Upper lobe of left lung (tissue), 4 donors: ENCODE measurements at regions not wholly inside any gene's neighbourhood (a gene's known extent, or its start where the extent isn't known, plus 50 kb on each side); places are given as distances from the start of the nearest gene placed in this dataset.

Source experiments
- EP300 ChIP-seq, 4 donors: sonication (generic); formaldehyde crosslinking; IDR thresholded peaks; one replicate each; pipeline ENCODE4 v1.5.1; 2017; ENCODE audit warnings: antibody characterized with exemption in 4 of 4, control low read depth in 2 of 4
- POLR2A ChIP-seq, 4 donors: fragments of 450-650 bp; IDR thresholded peaks; one replicate each; pipeline ENCODE4 v1.5.1; 2016 to 2017; ENCODE audit warnings: antibody characterized with exemption in 4 of 4, mild to moderate bottlenecking in 2 of 4
- POLR2AphosphoS5 ChIP-seq, 2 donors: sonication (generic); formaldehyde crosslinking; IDR thresholded peaks; one replicate each; pipeline ENCODE4 v1.5.1; 2017; ENCODE audit warnings: antibody characterized with exemption in 2 of 2
- TF ChIP-seq, protein P1 (sequence below), 6 experiments: fragments of 450-650 bp in 4 of 6; fragments of 200-600 bp in 2 of 6; sonication (generic) in 2 of 6; IDR thresholded peaks; one replicate each; pipeline ENCODE4 v1.5.1; 2016 to 2019; ENCODE audit warnings: antibody characterized with exemption in 6 of 6

DNA sequence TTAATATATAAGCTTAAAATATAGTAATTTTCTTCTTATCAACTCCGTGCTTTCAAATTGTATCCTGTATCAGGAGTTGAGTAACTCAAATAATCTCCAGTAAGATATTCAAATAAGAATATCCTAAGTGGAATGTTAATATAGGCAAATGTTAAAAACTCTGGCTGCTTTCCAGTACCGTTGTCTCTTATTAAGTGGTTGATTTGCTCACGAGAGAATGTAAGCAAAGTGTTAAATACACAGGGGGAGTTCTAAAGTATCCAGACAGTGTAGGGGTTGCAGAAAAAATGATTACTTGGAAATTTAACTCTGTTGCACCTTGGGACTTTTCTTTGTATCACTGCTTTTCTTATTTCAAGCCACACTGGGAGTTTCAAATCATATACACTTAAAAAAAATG, 478.9 kb upstream of the TBL1XR1 start:
- TF ChIP-seq, protein P1, sequence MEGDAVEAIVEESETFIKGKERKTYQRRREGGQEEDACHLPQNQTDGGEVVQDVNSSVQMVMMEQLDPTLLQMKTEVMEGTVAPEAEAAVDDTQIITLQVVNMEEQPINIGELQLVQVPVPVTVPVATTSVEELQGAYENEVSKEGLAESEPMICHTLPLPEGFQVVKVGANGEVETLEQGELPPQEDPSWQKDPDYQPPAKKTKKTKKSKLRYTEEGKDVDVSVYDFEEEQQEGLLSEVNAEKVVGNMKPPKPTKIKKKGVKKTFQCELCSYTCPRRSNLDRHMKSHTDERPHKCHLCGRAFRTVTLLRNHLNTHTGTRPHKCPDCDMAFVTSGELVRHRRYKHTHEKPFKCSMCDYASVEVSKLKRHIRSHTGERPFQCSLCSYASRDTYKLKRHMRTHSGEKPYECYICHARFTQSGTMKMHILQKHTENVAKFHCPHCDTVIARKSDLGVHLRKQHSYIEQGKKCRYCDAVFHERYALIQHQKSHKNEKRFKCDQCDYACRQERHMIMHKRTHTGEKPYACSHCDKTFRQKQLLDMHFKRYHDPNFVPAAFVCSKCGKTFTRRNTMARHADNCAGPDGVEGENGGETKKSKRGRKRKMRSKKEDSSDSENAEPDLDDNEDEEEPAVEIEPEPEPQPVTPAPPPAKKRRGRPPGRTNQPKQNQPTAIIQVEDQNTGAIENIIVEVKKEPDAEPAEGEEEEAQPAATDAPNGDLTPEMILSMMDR (IDR thresholded peaks at IDR 0.05): no peak
- no peak for TF ChIP-seq POLR2AphosphoS5 (IDR thresholded peaks at IDR 0.05)
- TF ChIP-seq POLR2A (IDR thresholded peaks at IDR 0.05): no peak
- TF ChIP-seq EP300 (IDR thresholded peaks at IDR 0.05): no peak
